HG03108 (cell line): ENCODE measurements at regions not wholly inside any gene's neighbourhood (a gene's known extent, or its start where the extent isn't known, plus 50 kb on each side); places are given as distances from the start of the nearest gene placed in this dataset.
"Not testable (repeated sequence)": the region's sequence is repeated elsewhere in the genome, so short reads cannot be mapped to it uniquely, and the experiment has no call there.

ENCODE experiments used
- ATAC-seq: cut with Tn5 transposase; IDR thresholded peaks from one replicate; pipeline ENCODE4 v1.9.1; 2021; ENCODE audit warnings: moderate library complexity; ENCODE audit not compliant: unreplicated experiment

DNA sequence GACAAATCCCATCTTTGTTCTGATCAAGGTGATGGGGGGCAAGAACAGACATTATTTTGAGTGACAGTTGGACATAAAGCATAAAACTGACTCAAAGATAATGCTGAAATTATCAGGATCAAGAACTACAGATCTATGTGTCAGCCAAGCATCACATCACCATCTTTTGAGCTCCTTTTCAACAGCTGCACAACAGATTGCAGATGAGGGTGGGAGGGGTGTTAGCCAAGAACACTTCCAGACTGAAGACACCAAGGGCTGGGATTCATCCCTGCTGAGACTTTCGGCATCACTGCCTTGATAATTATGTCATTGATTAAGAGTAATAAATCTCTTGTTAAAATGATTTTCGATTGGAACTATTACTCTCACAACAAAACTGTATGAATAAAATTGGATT lies 191.5 kb upstream of the NETO1 start:
- ATAC-seq, result no peak

DNA sequence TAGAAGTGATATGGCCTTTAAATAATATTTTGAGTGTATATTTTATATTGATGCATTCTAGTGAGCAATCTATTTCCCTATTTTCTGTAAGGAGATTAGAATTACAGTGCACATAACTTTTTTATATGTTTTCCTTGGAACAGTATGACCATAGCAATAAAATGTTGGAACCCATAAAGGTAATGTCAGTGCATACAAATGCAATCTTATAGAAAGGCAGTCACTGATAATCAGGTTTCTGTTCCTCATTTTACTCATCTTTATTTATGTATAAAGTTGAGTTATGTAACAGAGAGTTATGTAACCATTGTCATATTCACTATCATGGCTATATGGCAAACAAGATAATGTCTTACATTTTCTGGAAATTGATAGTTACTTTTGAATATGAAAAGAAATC lies 179.9 kb upstream of the NETO1 start:
- no peak for ATAC-seq

DNA sequence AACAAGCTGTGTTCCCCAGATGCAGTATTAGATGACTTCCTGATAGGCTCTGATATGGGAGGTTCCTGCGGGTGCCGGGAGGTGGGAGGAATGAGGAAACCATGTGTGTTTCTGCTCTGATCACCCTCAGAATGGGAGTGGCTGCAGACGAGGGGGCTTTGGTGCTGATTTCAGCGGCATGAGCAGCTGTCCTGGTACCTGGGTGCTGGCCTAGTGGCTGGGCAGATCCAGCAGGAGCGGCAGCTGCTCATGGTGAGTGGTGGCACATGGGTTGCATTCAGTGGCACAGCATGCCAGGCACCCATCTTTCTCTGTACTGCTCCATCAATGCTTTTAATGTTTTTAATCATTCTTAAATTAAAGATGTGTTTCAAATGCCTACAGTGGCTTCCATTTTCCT lies 177.2 kb upstream of the NETO1 start:
- ATAC-seq, result no peak

DNA sequence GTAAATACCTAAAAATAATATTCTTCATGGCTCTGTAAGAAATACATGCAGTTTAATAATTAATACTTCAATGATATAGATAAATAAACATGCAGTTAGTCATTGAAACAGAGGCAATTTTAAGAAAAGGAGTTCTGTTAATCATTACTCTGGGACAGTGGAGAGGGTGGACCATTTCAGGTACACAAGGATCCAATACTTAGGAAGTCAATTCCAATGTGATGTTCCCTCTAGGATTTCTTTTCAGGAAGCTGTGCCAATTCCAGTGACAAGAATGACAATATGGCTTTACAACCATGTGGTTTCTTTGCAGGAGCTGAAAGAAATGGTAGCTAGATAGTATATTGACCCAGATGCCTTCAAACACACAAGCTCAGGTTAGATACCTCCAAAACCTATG lies 175.8 kb upstream of the NETO1 start:
- no peak for ATAC-seq

DNA sequence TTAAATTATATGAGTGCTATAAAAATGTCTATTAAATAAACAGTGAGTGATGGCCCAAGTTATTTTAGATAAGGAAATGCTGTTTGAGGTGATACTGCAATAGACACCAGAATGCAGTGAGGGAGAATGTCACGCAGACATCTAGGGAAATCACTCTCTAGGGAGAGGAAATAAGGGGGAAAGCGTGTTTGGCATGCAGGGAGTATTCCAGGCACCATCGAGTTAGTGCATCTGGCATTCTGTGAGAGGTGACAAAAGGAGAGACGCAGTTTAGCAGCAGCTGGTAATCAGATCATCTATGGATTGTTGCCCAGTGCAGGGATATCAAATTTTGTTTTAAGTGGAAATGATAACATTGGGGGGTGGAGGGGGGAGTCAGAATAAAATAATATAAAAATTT lies 175.4 kb upstream of the NETO1 start:
- ATAC-seq, result no peak

DNA sequence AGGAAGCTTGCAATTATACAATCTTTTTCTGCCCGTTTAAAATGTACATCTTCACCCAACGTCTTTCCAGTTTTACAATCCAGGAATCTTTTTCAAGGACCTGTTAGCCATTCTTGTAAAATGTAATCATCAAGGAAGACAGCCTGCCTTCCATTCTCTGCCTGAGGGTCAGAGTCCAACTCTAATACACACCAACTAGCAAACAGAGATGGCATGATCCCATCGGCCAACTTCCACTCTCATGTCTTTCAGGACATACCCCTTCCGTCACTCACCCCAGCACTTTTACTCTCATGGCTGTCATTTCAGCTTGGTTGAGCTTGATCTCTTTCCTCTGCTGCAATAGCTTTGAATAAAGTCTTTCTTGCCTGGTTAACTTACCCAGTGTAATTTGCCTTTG lies 172.5 kb upstream of the NETO1 start:
- ATAC-seq, result no peak

DNA sequence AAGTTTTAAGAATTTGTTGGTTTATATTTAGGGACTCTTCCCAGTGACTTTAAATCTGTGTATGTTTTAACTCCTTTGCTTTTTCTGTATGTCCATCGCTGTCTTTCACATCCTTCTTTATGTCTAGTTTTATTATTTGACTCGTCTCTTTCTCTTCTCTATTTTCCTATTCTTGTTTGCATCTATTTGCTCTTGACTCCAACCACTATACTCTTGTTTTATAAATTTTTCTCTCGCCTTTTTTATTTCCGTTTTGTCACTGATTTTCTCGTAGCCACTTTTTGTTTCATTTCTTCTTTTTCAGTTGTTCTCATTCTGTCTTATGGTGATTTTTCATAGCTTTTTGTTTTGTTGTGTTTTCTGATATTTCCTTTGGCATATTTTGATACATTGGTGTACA lies 170.5 kb upstream of the NETO1 start:
- no peak for ATAC-seq

DNA sequence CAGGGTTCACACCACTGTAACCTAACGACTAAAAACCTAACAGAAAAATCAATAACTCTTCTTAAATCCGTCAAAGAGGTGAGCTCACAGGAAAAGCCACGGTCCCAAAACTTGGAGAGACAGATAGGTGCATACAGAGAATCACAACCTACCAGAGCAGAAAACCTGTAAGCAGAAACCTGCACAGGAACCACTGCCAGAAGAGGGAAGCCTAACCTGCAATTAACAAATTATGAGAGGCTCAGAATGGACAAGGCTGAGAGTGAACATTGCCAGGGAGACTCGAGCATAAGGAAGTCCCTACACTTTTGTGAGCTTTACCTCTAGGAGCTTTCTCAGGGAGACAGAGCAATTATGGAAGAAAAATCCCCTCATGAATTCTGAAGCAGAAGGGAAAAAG lies 156.2 kb upstream of the NETO1 start:
- ATAC-seq, result no peak

DNA sequence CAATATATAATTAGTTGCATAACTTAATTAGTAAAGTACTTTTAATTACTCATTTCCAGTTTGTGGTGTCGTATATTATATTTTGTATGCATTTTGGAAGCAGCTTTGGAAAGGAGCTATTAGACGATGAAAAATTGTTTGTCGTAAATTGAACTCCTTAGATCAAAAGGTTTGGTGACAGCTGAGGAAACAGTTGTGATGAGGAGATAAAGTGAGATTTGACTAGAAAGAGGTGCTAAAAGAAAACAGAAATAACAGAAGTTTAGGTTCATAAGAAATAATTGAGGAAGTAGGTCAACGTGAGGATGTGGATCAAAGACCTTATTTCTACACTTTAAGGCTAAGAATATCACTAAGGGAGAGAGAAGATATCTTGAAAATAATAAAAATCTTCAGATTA lies 141.9 kb upstream of the NETO1 start:
- no peak for ATAC-seq

DNA sequence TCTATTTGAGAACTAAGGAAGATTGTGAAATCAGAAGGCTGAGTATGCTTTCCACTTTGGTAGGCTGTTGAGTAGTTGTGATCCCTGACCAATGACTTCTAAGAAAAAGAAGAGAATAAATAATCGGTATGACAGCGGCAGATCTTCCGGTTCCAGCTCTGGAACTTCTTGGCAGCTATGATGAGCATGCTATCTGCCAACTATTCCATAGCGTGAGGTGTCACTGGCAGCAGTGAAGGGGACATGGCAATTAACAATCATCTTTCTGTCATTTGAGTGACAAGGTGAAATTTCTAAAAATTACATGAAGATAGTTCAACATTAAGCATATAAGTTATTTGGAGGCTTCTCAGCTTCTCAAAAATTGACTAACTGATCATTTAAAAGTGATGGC lies 140.1 kb upstream of the NETO1 start:
- ATAC-seq, result no peak

DNA sequence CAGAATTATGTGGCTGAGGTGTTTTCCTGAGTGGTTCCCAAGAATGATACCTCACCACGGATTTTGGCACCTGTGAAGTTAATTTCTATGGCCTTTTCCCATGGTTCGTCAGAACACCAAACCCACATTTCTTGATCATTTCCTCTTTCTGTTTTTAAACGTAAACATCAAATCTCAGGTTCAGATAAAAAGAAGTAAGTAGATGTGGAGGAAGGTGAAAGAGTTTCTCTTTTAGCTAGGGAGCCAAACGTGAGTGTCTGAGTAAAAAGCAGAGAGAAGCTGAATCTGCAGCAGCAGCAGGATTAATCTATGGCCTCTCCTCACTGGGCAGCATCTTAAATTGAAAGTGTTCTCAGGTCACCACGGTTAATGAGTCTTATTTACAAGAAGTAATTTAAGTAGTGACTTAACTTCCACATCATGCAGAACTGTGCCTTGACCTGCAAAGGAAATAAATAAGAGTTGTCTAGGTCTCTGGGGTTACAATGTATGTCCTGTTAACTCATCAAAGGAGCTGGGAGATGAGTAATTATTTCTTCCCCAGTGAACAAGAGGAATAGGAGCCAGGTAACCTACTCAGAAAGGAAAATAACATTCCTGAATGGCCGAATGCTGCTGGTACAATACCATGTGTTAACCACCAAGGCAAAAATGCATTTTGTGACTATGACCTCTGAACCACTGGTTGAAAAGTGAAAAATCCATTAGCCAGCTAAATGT lies 139.6 kb upstream of the NETO1 start:
- ATAC-seq, result no peak

DNA sequence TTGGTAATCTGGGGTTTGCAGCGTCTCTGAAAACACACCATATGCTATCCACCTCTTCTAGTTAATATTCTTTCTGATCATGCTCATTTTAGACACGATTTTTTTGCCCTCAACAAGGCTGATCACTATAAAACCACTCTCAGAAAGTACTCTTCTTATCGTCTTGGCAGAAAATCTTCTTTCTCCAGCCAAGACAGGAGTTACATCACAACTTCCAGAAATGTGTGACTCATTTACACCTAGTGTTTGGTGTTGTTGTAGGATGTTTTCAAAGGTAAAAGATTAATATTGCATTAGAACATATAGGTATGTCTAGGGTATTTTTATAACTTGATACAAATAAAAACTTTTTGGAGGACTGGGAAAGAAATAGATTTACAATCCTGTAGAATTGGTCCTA lies 138.5 kb upstream of the NETO1 start:
- ATAC-seq, result no peak

DNA sequence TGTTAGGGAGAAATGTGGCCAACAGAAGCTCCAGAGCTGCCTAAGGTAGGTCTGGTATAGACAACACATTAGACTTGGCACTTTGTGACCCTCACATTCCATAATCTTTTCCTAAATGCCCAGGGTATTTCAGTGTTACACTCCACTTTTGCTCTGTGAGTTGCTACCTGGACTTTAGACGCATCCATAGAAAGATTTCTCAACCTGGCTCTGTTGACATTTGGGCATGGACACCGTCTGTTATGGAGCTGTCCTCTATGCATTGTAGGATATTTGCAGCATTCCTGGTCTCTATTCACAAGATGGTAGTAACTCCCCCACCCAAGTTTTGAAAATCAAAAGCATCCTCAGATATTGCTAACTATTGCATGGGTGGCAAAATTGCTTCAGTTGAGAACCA lies 136.5 kb upstream of the NETO1 start:
- ATAC-seq, result no peak

DNA sequence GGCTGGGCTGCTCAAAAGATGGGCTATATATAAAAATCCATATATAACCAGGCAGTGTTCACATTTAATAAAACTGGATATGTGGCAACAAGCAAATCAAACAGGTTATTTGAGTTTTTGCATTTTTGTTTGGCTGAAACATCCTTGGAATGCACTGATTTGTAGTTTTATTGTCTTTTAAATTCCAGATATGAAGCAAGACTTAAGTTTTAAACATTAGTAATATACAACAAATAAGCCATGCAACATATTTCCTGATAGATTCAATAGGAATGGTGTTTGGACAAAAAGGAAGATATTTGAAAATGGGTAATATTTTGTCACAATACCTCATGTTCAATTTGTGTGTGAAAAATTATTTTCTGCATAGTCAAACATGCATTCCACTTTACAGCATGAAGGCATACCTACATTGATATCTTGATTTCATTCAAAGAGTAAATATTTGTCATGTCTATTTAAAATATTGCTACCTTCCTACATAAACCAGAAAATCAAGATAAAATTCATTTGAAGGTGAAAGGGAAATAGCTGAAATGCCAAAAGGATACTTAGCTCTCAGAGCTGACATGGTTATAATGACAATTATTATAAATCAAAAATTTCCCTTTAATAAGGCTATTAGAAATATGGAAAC lies 132.3 kb upstream of the NETO1 start:
- no peak for ATAC-seq

DNA sequence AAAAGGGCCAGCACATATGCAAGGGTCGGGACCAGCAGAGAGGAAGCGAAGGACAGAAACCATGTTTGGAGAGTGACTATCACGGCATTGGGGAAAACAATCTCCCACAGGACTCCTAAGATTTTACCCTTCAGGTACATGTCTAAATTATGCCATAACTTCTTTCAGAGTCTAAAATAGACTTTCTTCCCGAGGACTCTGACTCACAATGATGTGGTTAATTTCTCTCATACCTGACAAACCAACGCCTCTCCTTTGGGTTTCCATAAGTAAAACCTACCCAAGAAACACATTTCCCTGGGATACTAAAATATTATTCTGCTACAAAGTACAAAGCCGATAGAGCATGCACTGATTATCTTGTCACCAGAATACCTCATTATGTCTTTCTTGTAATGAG lies 127.8 kb upstream of the NETO1 start:
- ATAC-seq, result no peak

DNA sequence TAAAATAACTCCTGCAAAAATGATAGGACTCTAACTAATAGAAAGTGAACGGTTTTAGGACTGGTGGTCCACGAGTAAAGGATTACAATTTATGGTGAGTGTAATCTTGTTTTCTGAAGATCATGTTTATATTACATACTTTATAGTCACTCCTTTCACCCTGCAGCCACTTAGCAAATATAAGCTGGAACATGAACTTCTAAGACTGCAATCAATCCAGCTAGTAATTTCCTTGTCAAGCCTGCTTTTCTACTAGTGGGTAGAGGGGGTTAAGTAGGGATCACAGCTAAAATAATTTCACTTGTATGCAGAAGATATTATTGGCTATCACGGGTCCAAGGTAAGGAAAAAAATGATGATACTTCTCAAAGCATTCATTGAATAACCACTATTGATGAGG lies 125.5 kb upstream of the NETO1 start:
- ATAC-seq, result no peak

DNA sequence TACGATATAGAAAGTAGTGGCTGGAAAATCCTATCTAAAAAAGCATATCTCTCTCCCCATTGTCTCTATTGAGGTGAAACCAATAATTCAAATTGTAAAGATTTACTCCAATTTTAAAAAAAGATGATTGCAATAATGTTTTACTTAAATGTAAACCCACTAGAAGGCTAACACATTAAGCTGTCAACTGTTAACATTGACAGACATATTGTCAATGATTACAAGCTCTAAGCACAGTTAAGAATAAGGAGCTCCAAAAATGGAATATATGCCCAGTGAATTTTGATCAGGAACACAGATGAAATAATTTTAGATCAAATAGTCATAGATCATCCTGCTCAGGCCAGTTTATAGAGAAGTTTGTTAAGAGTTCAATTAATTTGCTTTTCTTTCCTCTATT lies 123.6 kb upstream of the NETO1 start:
- ATAC-seq, result no peak

DNA sequence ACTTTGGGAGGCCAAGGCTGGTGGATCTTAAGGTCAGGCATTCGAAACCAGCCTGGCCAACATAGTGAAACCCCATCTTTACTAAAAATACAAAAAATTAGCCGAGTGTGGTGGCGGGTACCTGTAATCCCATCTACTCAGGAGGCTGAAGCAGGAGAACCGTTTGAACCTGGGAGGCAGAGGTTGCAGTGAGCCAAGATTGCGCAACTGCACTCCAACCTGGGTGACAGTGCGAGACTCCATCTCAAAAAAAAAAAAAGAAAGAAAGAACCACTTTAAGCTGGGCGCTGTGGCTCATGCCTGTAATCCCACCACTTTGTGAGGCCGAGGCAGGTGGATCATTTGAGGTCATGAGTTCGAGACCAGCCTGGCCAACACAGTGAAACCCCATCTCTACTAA lies 119.8 kb upstream of the NETO1 start:
- ATAC-seq, result not testable (repeated sequence)

DNA sequence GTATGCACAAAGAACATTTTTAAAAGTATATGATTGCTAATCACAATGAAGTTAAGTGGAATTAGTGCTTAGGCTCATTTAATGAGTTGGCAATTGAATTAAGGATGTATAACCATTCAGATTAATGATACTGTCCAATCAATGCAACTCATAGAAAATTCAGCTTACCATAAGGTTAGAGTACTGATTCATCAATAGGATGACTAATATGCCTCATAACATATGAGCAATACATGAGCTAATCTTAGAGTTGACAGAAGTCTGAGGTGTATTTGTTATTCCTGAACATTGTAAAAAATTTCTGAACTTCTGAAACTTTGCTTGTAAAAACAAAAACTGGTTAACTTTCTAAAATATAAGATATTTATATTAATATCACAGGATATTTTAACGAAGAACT lies 118.3 kb upstream of the NETO1 start:
- ATAC-seq, result no peak

DNA sequence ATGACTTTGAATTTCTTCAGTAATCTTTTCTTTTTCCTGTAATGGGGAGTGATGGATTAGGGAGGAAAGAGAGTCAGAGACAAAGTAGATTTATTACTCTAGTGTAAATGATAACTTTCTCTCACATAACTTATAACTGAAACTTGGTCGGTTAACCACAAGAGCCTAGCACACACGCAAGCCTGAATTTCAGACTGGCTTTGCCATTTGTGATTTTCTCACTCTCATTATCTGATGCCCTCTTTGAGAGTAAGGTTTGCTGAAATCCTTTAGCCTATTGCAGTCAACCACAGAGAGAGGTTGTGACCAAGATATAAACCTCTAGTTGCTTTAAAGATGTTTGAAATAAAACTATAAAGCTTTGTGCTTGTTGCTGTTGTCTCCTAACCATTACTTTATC lies 117.9 kb upstream of the NETO1 start:
- ATAC-seq, result no peak

DNA sequence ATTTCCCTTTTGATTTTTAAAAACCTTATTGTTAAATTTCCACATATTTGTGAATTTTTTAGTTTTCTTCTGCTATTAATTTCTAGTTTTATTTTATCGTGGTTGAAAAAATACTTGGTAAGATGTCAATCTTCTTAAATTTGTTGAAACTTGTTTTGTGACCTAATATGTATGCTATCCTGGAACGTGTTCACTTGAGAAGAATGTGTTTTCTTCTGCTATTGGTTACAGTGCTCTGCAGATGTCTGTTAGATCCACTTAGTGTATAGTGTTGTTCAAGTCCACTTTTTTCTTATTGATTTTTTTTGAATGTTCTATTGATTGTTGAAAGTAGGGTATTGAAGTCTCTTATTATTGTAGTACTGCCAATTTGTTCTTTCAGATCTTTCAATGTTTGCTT lies 116.5 kb upstream of the NETO1 start:
- no peak for ATAC-seq

DNA sequence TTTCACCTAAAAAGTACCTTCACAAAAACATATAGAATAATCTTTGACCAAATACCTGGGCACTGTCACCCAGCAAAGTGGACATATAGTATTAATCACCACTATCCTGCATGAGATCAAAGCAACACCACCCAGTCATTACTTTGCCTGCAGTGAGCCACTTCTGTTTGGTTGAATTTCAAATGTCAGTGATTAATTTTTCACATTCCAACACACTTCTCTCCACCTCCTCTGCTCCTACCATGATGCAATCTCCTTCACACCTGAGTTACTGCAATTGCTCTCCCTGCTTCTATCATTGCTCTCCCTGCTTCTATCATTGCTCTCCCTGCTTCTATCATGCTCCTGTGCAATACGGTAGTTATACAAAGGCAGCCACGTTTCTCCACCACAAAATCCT lies 106.1 kb upstream of the NETO1 start:
- ATAC-seq, result no peak

DNA sequence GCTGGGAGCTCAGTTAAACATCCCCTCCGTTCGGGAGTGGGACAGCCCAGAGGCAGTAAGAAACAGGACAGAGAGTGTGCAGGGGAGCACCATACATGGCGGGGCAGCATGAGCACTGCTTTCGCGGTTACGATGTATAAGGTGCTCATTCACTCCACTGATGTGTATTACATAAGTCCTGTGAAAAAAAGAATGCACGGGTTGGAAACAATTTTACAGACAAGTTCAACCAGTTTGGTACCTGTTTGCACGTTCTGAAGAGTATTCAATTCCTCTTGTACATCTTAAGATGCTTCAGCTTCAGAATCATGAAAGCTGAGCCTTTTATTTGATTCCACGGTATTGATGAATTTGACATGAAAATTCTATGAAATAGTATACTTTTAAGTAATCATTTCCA lies 97.8 kb upstream of the NETO1 start:
- no peak for ATAC-seq
